ENCODE measurements at regions not wholly inside any gene's neighbourhood (a gene's known extent, or its start where the extent isn't known, plus 50 kb on each side); places are given as distances from the start of the nearest gene placed in this dataset.
A peak's percentile ranks its signal among the peaks of the same experiment; 100 is the strongest.

- no peaks in the 10 kb centered on the region for H3K4me1 ChIP-seq (replicated peaks)
- H3K9me3 ChIP-seq, result no peaks in the 10 kb centered on the region
- intact Hi-C loops (cut with DNase I), result no loop called here
- no peak overlapping the region for H3K4me3 ChIP-seq
- H3K27me3 ChIP-seq (replicated peaks; ENCODE audit: insufficient read depth), result no peaks in the 10 kb centered on the region
- peak; percentile 25 for DNase-seq (ENCODE audit: low spot score)
- TF ChIP-seq POLR2A (IDR thresholded peaks at IDR 0.05) (no peak), CTCF (IDR thresholded peaks at IDR 0.05) (no peak), POLR2AphosphoS5 (IDR thresholded peaks at IDR 0.05) (no peak)
- no peak overlapping the region for H3K27ac ChIP-seq
- no peaks in the 10 kb centered on the region for H3K36me3 ChIP-seq
- 58% methylated on average over 2 of the region's 2 CpGs for WGBS
Measured at GRCh38 chr2:234261736-234262135, 211.2 kb downstream of the SPP2 start.

- Histone ChIP-seq H3K4me3 (no peak overlapping the region), H3K27ac (no peak overlapping the region), H3K27me3 (replicated peaks; ENCODE audit: insufficient read depth) (no peaks in the 10 kb centered on the region), H3K36me3 (no peaks in the 10 kb centered on the region), H3K9me3 (no peaks in the 10 kb centered on the region), H3K4me1 (replicated peaks) (no peaks in the 10 kb centered on the region)
- DNase-seq (ENCODE audit: low spot score), result no peak
- WGBS, result 95% methylated on average over 2 of the region's 2 CpGs
- intact Hi-C loops (cut with DNase I), result no loop called here
- TF ChIP-seq CTCF (IDR thresholded peaks at IDR 0.05) (no peak), POLR2A (IDR thresholded peaks at IDR 0.05) (no peak), POLR2AphosphoS5 (IDR thresholded peaks at IDR 0.05) (no peak)
Measured at GRCh38 chr2:234259440-234259839, 208.9 kb downstream of the SPP2 start.

- no peak for TF ChIP-seq POLR2A (IDR thresholded peaks at IDR 0.05)
- TF ChIP-seq CTCF (IDR thresholded peaks at IDR 0.05), result no peak
- no peak for TF ChIP-seq POLR2AphosphoS5 (IDR thresholded peaks at IDR 0.05)
- H3K36me3 ChIP-seq, result no peaks in the 10 kb centered on the region
- no peak overlapping the region for H3K27ac ChIP-seq
- WGBS, result 73% methylated on average over 5 of the region's 5 CpGs
- DNase-seq (ENCODE audit: low spot score), result no peak
- intact Hi-C loops (cut with DNase I), result no loop called here
- no peaks in the 10 kb centered on the region for H3K4me1 ChIP-seq (replicated peaks)
- no peaks in the 10 kb centered on the region for H3K27me3 ChIP-seq (replicated peaks; ENCODE audit: insufficient read depth)
- no peak overlapping the region for H3K4me3 ChIP-seq
- no peaks in the 10 kb centered on the region for H3K9me3 ChIP-seq
Measured at GRCh38 chr2:234258562-234259141, 208.2 kb downstream of the SPP2 start.

- WGBS, result 28% methylated on average over 10 of the region's 10 CpGs
- Histone ChIP-seq H3K4me1 (replicated peaks) (no peaks in the 10 kb centered on the region), H3K4me3 (no peak overlapping the region), H3K27me3 (replicated peaks; ENCODE audit: insufficient read depth) (no peaks in the 10 kb centered on the region), H3K9me3 (no peaks in the 10 kb centered on the region), H3K27ac (no peak overlapping the region), H3K36me3 (no peaks in the 10 kb centered on the region)
- peak; percentile 82 for DNase-seq (ENCODE audit: low spot score)
- TF ChIP-seq POLR2AphosphoS5 (IDR thresholded peaks at IDR 0.05) (peak; percentile 78), POLR2A (IDR thresholded peaks at IDR 0.05) (peak; percentile 26), CTCF (IDR thresholded peaks at IDR 0.05) (peak in 3 of 4 experiments; percentile 31 to 66 (median 64))
- intact Hi-C loops (cut with DNase I), result no loop called here
Measured at GRCh38 chr2:234257859-234258561, 207.5 kb downstream of the SPP2 start.

GRCh38 chr2:234256516-234256915, 206.0 kb downstream of the SPP2 start:
- no peak for TF ChIP-seq POLR2AphosphoS5 (IDR thresholded peaks at IDR 0.05)
- intact Hi-C loops (cut with DNase I), result no loop called here
- Histone ChIP-seq H3K27me3 (replicated peaks; ENCODE audit: insufficient read depth) (no peaks in the 10 kb centered on the region), H3K4me3 (no peak overlapping the region), H3K9me3 (no peaks in the 10 kb centered on the region), H3K4me1 (replicated peaks) (no peaks in the 10 kb centered on the region), H3K27ac (no peak overlapping the region), H3K36me3 (no peaks in the 10 kb centered on the region)
- DNase-seq (ENCODE audit: low spot score), result no peak
- WGBS, result 72% methylated on average over 3 of the region's 3 CpGs

All from prostate gland (tissue), 2 donors.